Karpas-422 (cell line): ENCODE measurements at regions not wholly inside any gene's neighbourhood (a gene's known extent, or its start where the extent isn't known, plus 50 kb on each side); places are given as distances from the start of the nearest gene placed in this dataset.

Experiments
- DNase-seq: peaks from one replicate; pipeline ENCODE4 v3.0.0-alpha.2; 2015
- H2AFZ ChIP-seq: fragments of 200-600 bp; sonication (generic); 2 replicates; pipeline ENCODE4 v1.6.1; 2014; ENCODE audit warnings: antibody characterized with exemption, low read length, mixed read lengths
- H3K27ac ChIP-seq: fragments of 200-600 bp; sonication (generic); 2 replicates; pipeline ENCODE4 v1.5.1; 2014; ENCODE audit warnings: mild to moderate bottlenecking, low read length, moderate library complexity
- H3K27me3 ChIP-seq: fragments of 200-600 bp; sonication (generic); 2 replicates; pipeline ENCODE4 v1.6.1; 2014; ENCODE audit warnings: low read length, mixed read lengths
- H3K36me3 ChIP-seq: fragments of 200-600 bp; sonication (generic); 2 replicates; pipeline ENCODE4 v1.6.1; 2014; ENCODE audit warnings: low read length, mixed read lengths; ENCODE audit not compliant: insufficient read depth
- H3K4me1 ChIP-seq: fragments of 200-600 bp; sonication (generic); 2 replicates; pipeline ENCODE4 v1.6.1; 2014; ENCODE audit warnings: mild to moderate bottlenecking, low read length, mixed read lengths
- H3K4me2 ChIP-seq: fragments of 200-600 bp; sonication (generic); 2 replicates; pipeline ENCODE4 v1.6.1; 2014; ENCODE audit warnings: low read length, low read depth, mild to moderate bottlenecking; ENCODE audit not compliant: poor library complexity, severe bottlenecking
- H3K4me3 ChIP-seq: fragments of 200-600 bp; sonication (generic); 2 replicates; pipeline ENCODE4 v1.5.1; 2014; ENCODE audit warnings: mild to moderate bottlenecking, antibody characterized with exemption, low read length, mixed read lengths
- H3K79me2 ChIP-seq: fragments of 200-600 bp; sonication (generic); 2 replicates; pipeline ENCODE4 v1.6.1; 2014; ENCODE audit warnings: mild to moderate bottlenecking, low read length, mixed read lengths
- H3K9ac ChIP-seq: fragments of 200-600 bp; sonication (generic); 2 replicates; pipeline ENCODE4 v1.6.0; 2014; ENCODE audit warnings: low read length
- H3K9me2 ChIP-seq: fragments of 200-600 bp; sonication (generic), shearing (Covaris generic); replicated peaks from 2 replicates; pipeline ENCODE4 v1.6.0; 2014; ENCODE audit warnings: mild to moderate bottlenecking, low read length, moderate library complexity; ENCODE audit not compliant: insufficient read depth
- H3K9me3 ChIP-seq: fragments of 300-700, 200-600 bp; sonication (generic); 2 replicates; pipeline ENCODE4 v1.6.1; 2014; ENCODE audit warnings: low read length, mixed read lengths
- H4K20me1 ChIP-seq: fragments of 200-600 bp; sonication (generic); 2 replicates; pipeline ENCODE4 v1.6.1; 2014; ENCODE audit warnings: mild to moderate bottlenecking, antibody characterized with exemption, low read length, low read depth; ENCODE audit not compliant: insufficient read depth

DNA sequence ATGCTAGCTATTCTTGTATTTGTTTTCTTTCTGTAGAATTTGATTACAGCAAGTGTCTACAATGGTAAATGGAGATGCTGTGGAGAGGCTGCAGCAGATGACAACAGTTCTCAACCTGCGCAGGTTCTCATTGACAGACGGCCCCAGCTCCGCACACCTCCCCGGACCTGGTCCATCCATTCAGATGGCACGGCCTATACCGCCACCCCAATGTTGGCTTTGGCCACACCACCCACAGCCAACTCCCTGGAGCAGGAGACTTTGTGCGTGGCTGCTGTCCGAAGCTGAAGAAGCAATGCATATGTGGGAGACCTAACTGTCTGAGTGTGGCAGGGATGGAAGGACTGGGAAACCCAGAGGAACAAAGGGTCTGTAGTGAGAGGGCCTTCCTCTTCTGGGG is 116.4 kb upstream of the TCERG1L start:
- no peaks in the 10 kb centered on the region for H4K20me1 ChIP-seq
- no peak overlapping the region for H2AFZ ChIP-seq
- no peak overlapping the region for H3K27ac ChIP-seq
- no peaks in the 10 kb centered on the region for H3K79me2 ChIP-seq
- H3K9me3 ChIP-seq, result no peaks in the 10 kb centered on the region
- H3K9me2 ChIP-seq, result no peaks in the 10 kb centered on the region
- no peak overlapping the region for H3K9ac ChIP-seq
- no peak overlapping the region for H3K4me3 ChIP-seq
- no peak for DNase-seq
- no peak overlapping the region for H3K4me2 ChIP-seq
- no peaks in the 10 kb centered on the region for H3K4me1 ChIP-seq
- no peaks in the 10 kb centered on the region for H3K27me3 ChIP-seq
- H3K36me3 ChIP-seq, result no peaks in the 10 kb centered on the region

DNA sequence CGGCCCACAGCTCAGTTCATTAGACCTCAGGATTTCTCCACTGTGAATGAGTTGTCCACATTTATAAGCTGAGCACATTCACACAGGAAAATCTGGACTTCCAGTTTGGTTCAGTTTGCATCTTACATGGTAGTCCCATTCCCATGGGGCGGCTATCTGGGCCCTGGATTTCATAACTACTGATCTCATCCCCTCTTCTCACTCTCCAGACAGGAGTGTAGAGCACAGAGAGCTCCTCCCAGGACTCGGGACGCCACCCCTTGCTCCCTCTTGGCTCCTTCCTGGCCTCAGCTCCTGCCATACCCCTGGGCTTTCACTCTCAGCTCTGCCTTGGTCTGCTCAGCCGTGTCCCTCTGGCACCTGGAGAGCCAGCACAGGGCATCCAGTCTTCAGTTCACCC is 117.6 kb upstream of the TCERG1L start:
- H3K4me1 ChIP-seq, result no peaks in the 10 kb centered on the region
- H3K79me2 ChIP-seq, result no peaks in the 10 kb centered on the region
- H3K36me3 ChIP-seq, result no peaks in the 10 kb centered on the region
- H4K20me1 ChIP-seq, result no peaks in the 10 kb centered on the region
- H3K4me2 ChIP-seq, result no peak overlapping the region
- no peak overlapping the region for H3K4me3 ChIP-seq
- H3K9ac ChIP-seq, result no peak overlapping the region
- no peak overlapping the region for H3K27ac ChIP-seq
- no peaks in the 10 kb centered on the region for H3K27me3 ChIP-seq
- no peak for DNase-seq
- no peak overlapping the region for H2AFZ ChIP-seq
- H3K9me3 ChIP-seq, result no peaks in the 10 kb centered on the region
- no peaks in the 10 kb centered on the region for H3K9me2 ChIP-seq

DNA sequence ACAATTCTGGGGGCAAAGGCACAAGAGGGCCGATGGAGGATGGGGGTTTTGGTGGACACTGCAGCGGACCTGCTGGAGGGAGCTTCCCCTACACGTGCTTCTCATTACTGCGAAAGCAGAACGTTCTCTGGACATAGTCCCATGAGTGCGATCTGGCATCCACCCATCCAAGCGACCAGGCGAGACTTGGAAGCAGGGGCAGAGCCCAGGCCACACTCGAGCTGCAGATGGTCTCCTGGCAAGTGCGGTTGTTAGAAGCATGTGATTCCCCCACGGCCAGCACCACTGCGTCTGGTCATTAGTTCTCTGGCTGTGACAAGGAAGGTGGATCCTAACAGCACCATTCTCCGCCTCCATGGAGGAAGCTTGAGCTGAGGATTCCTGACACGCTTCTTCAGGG is 118.4 kb upstream of the TCERG1L start:
- Histone ChIP-seq H3K4me2 (no peak overlapping the region), H2AFZ (no peak overlapping the region), H3K9ac (no peak overlapping the region), H3K27ac (no peak overlapping the region), H3K36me3 (no peaks in the 10 kb centered on the region), H3K79me2 (no peaks in the 10 kb centered on the region), H3K4me3 (no peak overlapping the region), H3K9me2 (no peaks in the 10 kb centered on the region), H3K9me3 (no peaks in the 10 kb centered on the region), H3K27me3 (no peaks in the 10 kb centered on the region), H3K4me1 (no peaks in the 10 kb centered on the region), H4K20me1 (no peaks in the 10 kb centered on the region)
- DNase-seq, result no peak

DNA sequence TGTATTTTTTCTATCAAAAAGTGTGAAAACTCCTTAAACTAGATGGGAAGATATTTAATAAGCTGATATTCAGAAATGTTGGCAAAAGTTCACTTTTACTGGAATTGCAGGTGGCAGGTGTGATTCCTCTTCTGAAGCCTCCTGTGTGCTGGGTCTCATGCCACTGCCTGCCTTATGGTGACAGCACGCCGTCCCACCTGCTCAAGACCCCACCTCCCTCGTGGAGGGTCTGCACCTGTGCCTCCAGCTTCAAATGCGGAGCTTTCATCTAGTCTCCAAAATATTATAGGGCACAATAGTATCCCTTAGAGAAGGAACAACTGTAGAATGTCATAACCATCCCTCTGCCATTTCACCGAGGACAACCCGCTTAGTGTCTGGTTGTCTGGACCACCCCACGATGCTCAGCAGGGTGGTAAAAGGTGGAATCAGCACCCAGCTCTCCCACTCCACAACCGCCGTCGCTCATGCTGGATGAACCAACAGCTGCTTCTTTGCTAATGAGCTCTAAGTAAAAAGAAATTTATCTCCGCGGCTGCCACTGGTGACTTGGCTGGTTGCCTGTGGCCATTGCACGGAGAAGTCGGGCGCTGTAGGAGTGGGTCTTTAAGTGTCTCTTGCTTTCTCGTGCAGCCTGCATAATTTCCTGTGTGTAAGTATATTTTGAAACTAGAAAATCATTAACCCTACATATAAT is 119.3 kb upstream of the TCERG1L start:
- no peak overlapping the region for H3K27ac ChIP-seq
- no peak overlapping the region for H3K4me3 ChIP-seq
- H3K4me2 ChIP-seq, result no peak overlapping the region
- H3K9me3 ChIP-seq, result no peaks in the 10 kb centered on the region
- no peak overlapping the region for H3K9ac ChIP-seq
- no peak overlapping the region for H2AFZ ChIP-seq
- H3K4me1 ChIP-seq, result no peaks in the 10 kb centered on the region
- H3K79me2 ChIP-seq, result no peaks in the 10 kb centered on the region
- no peaks in the 10 kb centered on the region for H3K27me3 ChIP-seq
- no peaks in the 10 kb centered on the region for H3K9me2 ChIP-seq
- H4K20me1 ChIP-seq, result no peaks in the 10 kb centered on the region
- no peak for DNase-seq
- no peaks in the 10 kb centered on the region for H3K36me3 ChIP-seq

DNA sequence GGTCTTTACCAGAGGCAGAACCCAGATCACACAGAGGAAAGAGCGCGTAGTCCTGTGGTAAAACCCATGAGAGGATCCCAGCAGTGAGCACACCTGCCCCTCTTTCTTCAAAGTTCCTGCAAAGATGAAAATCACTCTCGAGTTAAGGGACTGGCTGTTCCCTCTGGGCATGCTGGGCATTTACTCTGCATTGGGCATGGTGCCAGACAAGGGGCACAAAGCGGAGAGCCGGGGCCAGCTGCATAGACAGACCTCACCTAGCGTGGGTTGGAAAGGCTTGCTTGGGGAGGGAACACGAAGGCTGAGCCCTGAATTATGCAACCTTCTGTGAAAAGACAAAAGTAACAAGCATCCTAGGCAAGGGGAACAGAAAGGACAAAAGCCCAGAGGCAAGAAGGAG is 120.0 kb upstream of the TCERG1L start:
- no peak for DNase-seq
- no peaks in the 10 kb centered on the region for H3K9me3 ChIP-seq
- H3K4me3 ChIP-seq, result no peak overlapping the region
- H3K9me2 ChIP-seq, result no peaks in the 10 kb centered on the region
- no peaks in the 10 kb centered on the region for H3K36me3 ChIP-seq
- no peak overlapping the region for H2AFZ ChIP-seq
- no peak overlapping the region for H3K27ac ChIP-seq
- no peaks in the 10 kb centered on the region for H3K79me2 ChIP-seq
- H3K27me3 ChIP-seq, result no peaks in the 10 kb centered on the region
- H3K4me2 ChIP-seq, result no peak overlapping the region
- H3K9ac ChIP-seq, result no peak overlapping the region
- H3K4me1 ChIP-seq, result no peaks in the 10 kb centered on the region
- H4K20me1 ChIP-seq, result no peaks in the 10 kb centered on the region

DNA sequence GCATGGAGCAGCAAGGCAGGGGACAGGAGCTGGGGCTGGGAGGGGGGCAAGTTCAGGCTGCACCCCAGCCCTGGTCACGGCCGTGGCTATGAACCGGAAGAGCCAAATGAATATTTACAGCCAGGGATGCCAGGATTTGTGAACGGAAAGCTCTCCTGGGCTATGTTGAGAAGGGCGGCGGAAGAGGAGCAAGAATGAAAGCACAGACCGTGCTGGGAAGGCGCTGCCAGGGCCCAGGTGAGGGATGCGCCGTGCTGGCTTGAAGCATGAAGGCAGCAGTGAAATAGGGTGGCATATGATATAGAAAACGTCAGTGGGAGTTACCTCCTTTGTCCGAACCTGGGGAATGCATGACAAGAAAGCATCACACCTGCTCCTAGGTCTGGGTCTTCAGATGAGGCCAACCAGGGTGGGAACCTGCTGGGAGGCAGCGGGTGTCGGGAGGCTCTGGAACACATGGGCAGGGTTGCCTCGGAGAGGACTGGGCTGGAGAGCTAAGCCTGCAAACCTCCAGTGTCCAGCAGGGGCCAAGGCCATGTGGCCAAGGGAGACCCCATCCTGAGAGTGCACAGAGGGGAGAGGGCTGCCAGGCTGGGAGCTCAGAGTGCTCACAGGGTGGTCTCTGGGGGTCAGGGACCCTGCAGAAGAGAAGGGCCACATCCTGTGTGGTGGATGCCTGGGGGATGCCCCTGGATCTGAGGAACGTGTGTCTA is 120.6 kb upstream of the TCERG1L start:
- no peak overlapping the region for H3K9ac ChIP-seq
- no peaks in the 10 kb centered on the region for H3K9me3 ChIP-seq
- no peaks in the 10 kb centered on the region for H3K79me2 ChIP-seq
- no peaks in the 10 kb centered on the region for H3K9me2 ChIP-seq
- H4K20me1 ChIP-seq, result no peaks in the 10 kb centered on the region
- no peak overlapping the region for H3K27ac ChIP-seq
- no peaks in the 10 kb centered on the region for H3K27me3 ChIP-seq
- no peak overlapping the region for H3K4me3 ChIP-seq
- DNase-seq, result no peak
- no peak overlapping the region for H3K4me2 ChIP-seq
- H3K4me1 ChIP-seq, result no peaks in the 10 kb centered on the region
- no peak overlapping the region for H2AFZ ChIP-seq
- H3K36me3 ChIP-seq, result no peaks in the 10 kb centered on the region

DNA sequence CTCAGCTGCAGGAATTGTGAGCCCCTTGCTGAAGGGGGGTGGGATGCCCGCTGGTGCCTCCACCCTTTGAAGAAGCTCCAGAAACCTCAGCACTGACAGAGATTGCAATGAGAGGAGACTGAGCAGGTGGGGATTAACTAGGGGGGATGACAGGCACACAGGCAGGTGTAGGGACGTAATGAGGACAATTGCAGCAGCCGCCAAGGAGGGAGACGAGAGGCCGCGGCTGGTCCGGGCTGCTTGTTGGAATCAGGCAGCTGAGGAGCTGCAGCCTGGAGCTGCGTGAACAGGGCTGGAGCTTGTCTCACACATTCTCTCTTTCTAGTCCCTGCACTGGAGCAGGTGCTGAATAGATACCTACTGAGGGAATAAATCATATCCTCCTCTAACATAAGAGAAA is 122.0 kb upstream of the TCERG1L start:
- Histone ChIP-seq H3K4me2 (no peak overlapping the region), H3K27ac (no peak overlapping the region), H2AFZ (no peak overlapping the region), H3K9me3 (no peaks in the 10 kb centered on the region), H3K4me1 (no peaks in the 10 kb centered on the region), H3K9ac (no peak overlapping the region), H3K4me3 (no peak overlapping the region), H3K79me2 (no peaks in the 10 kb centered on the region), H3K27me3 (no peaks in the 10 kb centered on the region), H4K20me1 (no peaks in the 10 kb centered on the region), H3K9me2 (no peaks in the 10 kb centered on the region), H3K36me3 (no peaks in the 10 kb centered on the region)
- no peak for DNase-seq

DNA sequence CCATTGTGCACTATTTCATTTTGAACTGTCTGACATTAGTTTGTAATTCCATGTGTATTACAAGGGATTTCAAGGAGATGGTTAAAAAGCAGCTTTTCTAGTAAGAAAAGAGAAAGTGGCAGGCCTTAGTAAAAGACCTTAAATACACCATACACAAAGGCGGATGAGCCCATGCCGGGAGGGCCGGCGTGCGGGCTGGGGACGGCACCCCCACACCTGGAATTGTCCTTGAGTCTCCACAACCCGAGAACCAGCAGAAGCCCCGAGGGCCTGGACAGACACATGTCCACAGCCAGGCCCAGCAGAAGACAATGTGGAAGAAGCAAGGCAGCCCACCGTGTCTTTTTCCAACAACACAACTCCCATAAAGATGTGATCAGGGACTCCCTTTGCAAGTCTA is 123.7 kb upstream of the TCERG1L start:
- no peaks in the 10 kb centered on the region for H3K9me2 ChIP-seq
- H3K4me2 ChIP-seq, result no peak overlapping the region
- no peaks in the 10 kb centered on the region for H3K27me3 ChIP-seq

More for the DNA sequence above, 123.7 kb upstream of the TCERG1L start:
- no peak overlapping the region for H3K27ac ChIP-seq
- no peaks in the 10 kb centered on the region for H3K4me1 ChIP-seq
- H3K9me3 ChIP-seq, result no peaks in the 10 kb centered on the region
- DNase-seq, result no peak
- H3K79me2 ChIP-seq, result no peaks in the 10 kb centered on the region
- no peaks in the 10 kb centered on the region for H3K36me3 ChIP-seq
- H2AFZ ChIP-seq, result no peak overlapping the region
- no peak overlapping the region for H3K4me3 ChIP-seq
- H3K9ac ChIP-seq, result no peak overlapping the region
- H4K20me1 ChIP-seq, result no peaks in the 10 kb centered on the region
